Vagina (tissue), 2 donors: ENCODE measurements at regions not wholly inside any gene's neighbourhood (a gene's known extent, or its start where the extent isn't known, plus 50 kb on each side); places are given as distances from the start of the nearest gene placed in this dataset.

ENCODE experiments used
- DNase-seq, 2 donors: peaks; one replicate each; pipeline ENCODE4 v3.0.0-alpha.2; 2017; ENCODE audit errors: extremely low spot score in 2 of 2
- H3K27ac ChIP-seq: fragments of 200-600 bp; sonication (generic); one replicate; pipeline ENCODE4 v1.5.1; 2019
- H3K27me3 ChIP-seq: fragments of 200-600 bp; sonication (generic); one replicate; pipeline ENCODE4 v1.5.1; 2019
- H3K36me3 ChIP-seq, 2 donors: fragments of 200-600 bp; sonication (generic); one replicate each; pipeline ENCODE4 v1.5.1; 2017 to 2019
- H3K4me1 ChIP-seq: fragments of 200-600 bp; sonication (generic); one replicate; pipeline ENCODE4 v1.5.1; 2019
- H3K4me3 ChIP-seq, 2 donors: fragments of 200-600 bp; sonication (generic); 1 replicate in 1 of 2; 2 replicates in 1 of 2; pipeline ENCODE4 v1.5.1; 2016 to 2019
- H3K9me3 ChIP-seq: fragments of 200-600 bp; sonication (generic); one replicate; pipeline ENCODE4 v1.5.1; 2019
- CTCF ChIP-seq, 3 experiments: fragments of 450-650 bp in 2 of 3; fragments of 200-600 bp in 1 of 3; sonication (generic) in 1 of 3; IDR thresholded peaks; one replicate each; pipeline ENCODE4 v1.5.1; 2017 to 2019; ENCODE audit warnings: antibody characterized with exemption in 3 of 3, mild to moderate bottlenecking in 2 of 3, moderate library complexity in 2 of 3
- POLR2A ChIP-seq, 2 donors: fragments of 450-650 bp; IDR thresholded peaks; one replicate each; pipeline ENCODE4 v1.6.1; 2017; ENCODE audit warnings: antibody characterized with exemption in 2 of 2, mild to moderate bottlenecking in 2 of 2, moderate library complexity in 2 of 2
- POLR2AphosphoS5 ChIP-seq, 2 donors: sonication (generic); formaldehyde crosslinking; IDR thresholded peaks; one replicate each; pipeline ENCODE4 v1.9.0; 2017; ENCODE audit warnings: antibody characterized with exemption in 2 of 2, mild to moderate bottlenecking in 2 of 2, low read depth in 1 of 2; ENCODE audit not compliant: insufficient read depth in 1 of 2
- intact Hi-C: fragments of 100-400 bp; cut with DNase I; formaldehyde crosslinking; loops from one replicate; pipeline ENCODE4 v1.15.1; 2023

DNA sequence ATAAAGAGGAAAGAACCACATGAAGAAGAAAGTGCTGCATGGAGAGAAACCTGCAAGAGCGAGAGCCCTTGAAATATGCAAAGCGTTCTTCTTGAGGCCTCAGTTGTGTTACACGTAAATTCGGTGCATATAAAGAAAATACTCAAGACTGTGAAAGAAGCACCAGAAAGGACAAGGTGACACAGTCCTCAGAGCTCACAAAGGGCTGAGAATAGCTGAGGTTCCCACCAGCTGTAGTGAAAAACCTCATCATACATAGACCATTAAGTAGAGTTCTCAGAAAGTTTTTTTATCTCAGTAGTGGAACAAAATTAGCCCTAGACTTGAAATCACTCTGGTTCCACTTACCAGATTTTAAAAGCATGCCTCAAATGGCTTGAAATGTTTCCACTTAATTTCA is 980.7 kb upstream of the CRIM1 start:
- TF ChIP-seq POLR2AphosphoS5 (IDR thresholded peaks at IDR 0.05; ENCODE audit: insufficient read depth in 1 of 2, low read depth in 1 of 2) (no peak), POLR2A (IDR thresholded peaks at IDR 0.05) (no peak), CTCF (IDR thresholded peaks at IDR 0.05) (no peak)
- no peak for DNase-seq
- Histone ChIP-seq H3K4me1 (no peaks in the 10 kb centered on the region), H3K4me3 (no peak overlapping the region), H3K9me3 (no peaks in the 10 kb centered on the region), H3K27ac (no peak overlapping the region), H3K27me3 (no peaks in the 10 kb centered on the region), H3K36me3 (no peaks in the 10 kb centered on the region)
- intact Hi-C loops, result no loop called here

- no peak for TF ChIP-seq POLR2A (IDR thresholded peaks at IDR 0.05)
- TF ChIP-seq POLR2AphosphoS5 (IDR thresholded peaks at IDR 0.05; ENCODE audit: insufficient read depth in 1 of 2, low read depth in 1 of 2), result no peak
- no peak for TF ChIP-seq CTCF (IDR thresholded peaks at IDR 0.05)
- H3K36me3 ChIP-seq, result no peaks in the 10 kb centered on the region
- H3K27ac ChIP-seq, result no peak overlapping the region
- H3K9me3 ChIP-seq, result no peaks in the 10 kb centered on the region
- intact Hi-C loops, result no loop called here
- no peak for DNase-seq
- H3K27me3 ChIP-seq, result no peaks in the 10 kb centered on the region
- H3K4me3 ChIP-seq, result no peak overlapping the region
- no peaks in the 10 kb centered on the region for H3K4me1 ChIP-seq
Measured at GRCh38 chr2:35365859-35366258, 989.7 kb upstream of the CRIM1 start.

GRCh38 chr2:35356332-35356731 is 999.2 kb upstream of the CRIM1 start:
- intact Hi-C loops, result no loop called here
- TF ChIP-seq CTCF (IDR thresholded peaks at IDR 0.05), result no peak
- Histone ChIP-seq H3K27ac (no peak overlapping the region), H3K4me3 (no peak overlapping the region), H3K27me3 (no peaks in the 10 kb centered on the region), H3K9me3 (no peaks in the 10 kb centered on the region), H3K36me3 (no peaks in the 10 kb centered on the region), H3K4me1 (no peaks in the 10 kb centered on the region)
- DNase-seq, result no peak

DNA sequence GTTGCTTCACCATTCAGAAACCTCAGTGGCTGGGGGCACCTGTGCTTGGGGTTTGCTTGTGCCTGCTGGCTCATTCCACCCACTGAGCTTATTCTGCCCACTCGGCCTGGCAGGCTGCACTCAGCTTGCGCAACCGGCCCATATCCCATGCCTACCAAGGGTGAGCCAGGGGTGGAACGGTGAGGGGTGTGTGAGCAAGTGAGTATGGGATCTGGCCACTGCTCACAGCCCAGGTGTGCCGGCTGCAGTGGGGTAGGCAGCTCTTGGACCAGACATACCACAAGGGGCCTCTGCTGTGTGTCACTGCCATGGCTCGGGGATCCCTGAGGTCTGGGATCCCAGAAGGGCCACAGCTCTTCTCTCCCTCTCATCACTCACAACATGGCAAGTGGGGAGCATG is 1000.5 kb upstream of the CRIM1 start:
- H3K9me3 ChIP-seq, result no peaks in the 10 kb centered on the region
- H3K36me3 ChIP-seq, result no peaks in the 10 kb centered on the region
- H3K27me3 ChIP-seq, result no peaks in the 10 kb centered on the region
- no peaks in the 10 kb centered on the region for H3K4me1 ChIP-seq
- intact Hi-C loops, result no loop called here
- H3K4me3 ChIP-seq, result no peak overlapping the region
- no peak overlapping the region for H3K27ac ChIP-seq
- TF ChIP-seq CTCF (IDR thresholded peaks at IDR 0.05) (no peak), POLR2A (IDR thresholded peaks at IDR 0.05) (no peak), POLR2AphosphoS5 (IDR thresholded peaks at IDR 0.05; ENCODE audit: insufficient read depth in 1 of 2, low read depth in 1 of 2) (no peak)
- DNase-seq, result no peak

DNA sequence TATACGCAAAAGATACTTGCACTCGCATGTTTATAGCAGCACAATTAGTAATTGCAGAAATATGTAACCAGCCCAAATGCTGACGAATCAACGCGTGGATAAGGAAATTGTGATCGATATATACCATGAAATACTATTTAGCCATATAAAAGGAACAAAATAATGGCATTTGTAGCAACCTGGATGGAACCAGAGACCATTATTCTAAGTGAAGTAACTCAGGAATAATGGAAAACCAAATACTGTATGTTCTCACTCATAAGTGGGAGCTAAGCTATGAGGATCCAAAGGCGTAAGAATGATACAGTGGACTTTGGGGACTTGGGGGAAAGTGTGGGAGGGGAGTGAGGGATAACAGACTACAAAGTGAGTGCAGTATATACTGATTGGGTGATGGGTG is 1008.0 kb upstream of the CRIM1 start:
- no peaks in the 10 kb centered on the region for H3K9me3 ChIP-seq
- H3K4me3 ChIP-seq, result no peak overlapping the region
- intact Hi-C loops, result no loop called here
- H3K27me3 ChIP-seq, result no peaks in the 10 kb centered on the region
- no peaks in the 10 kb centered on the region for H3K4me1 ChIP-seq
- no peak overlapping the region for H3K27ac ChIP-seq
- no peak for TF ChIP-seq CTCF (IDR thresholded peaks at IDR 0.05)
- no peak for DNase-seq
- no peaks in the 10 kb centered on the region for H3K36me3 ChIP-seq
